K562 (cell line): ENCODE measurements at regions not wholly inside any gene's neighbourhood (a gene's known extent, or its start where the extent isn't known, plus 50 kb on each side); places are given as distances from the start of the nearest gene placed in this dataset.
A peak's percentile ranks its signal among the peaks of the same experiment; 100 is the strongest.

Source experiments
- ATAC-seq: fragments of 200-7000 bp; cut with Tn5 transposase; 3 replicates; pipeline ENCODE4 v1.9.1; 2020; ENCODE audit warnings: moderate library complexity
- BruUV-seq: library from RNA; stranded (reverse); fragments of 400-500 nt; replicated peaks from 2 replicates; lab custom pipeline; 2021; lab: Mats Ljungman, UMichigan
- CTCF ChIA-PET: fragments of 300-600 bp; formaldehyde crosslinking; extraction: SDS; loops from one replicate; lab custom pipeline; 2021; ENCODE audit warnings: low intra/inter-chr PET ratio; lab: Yijun Ruan, JAX
- POLR2A ChIA-PET: fragments of 300-600, 350-650 bp; sonication (Branson Sonifier 250); formaldehyde crosslinking; extraction: SDS; loops from one replicate; lab custom pipeline; 2021; ENCODE audit warnings: antibody characterized with exemption, inconsistent platforms; lab: Yijun Ruan, JAX
- DNase-seq, 4 experiments: peaks; one replicate each; pipeline versions ENCODE4 v3.0.0 to v3.0.0-alpha.2; 2011 to 2018; ENCODE audit warnings: low spot score in 3 of 4, mixed read lengths in 3 of 4; ENCODE audit errors: extremely low read depth in 1 of 4
- FAIRE-seq: peaks from 2 replicates; lab custom pipeline; 2011; peaks lifted over from hg19 to GRCh38; lab: Jason Lieb, UNC
- H2AFZ ChIP-seq: 2 replicates; pipeline ENCODE4 v1.6.0; 2011; ENCODE audit warnings: low read depth, low read length, control low read depth, inconsistent platforms
- H3K27ac ChIP-seq: fragments of 200-600 bp; 3 replicates; pipeline ENCODE4 v1.8.0; 2011; ENCODE audit warnings: low read depth, mild to moderate bottlenecking, control low read depth, inconsistent platforms, low read length, moderate library complexity, mixed read lengths; ENCODE audit errors: extremely low read depth
- H3K27me3 ChIP-seq, 2 experiments: fragments of 300-600 bp in 1 of 2; 2 replicates in 1 of 2; 3 replicates in 1 of 2; pipeline versions ENCODE4 v1.6.0 to v1.8.0; 2011; ENCODE audit warnings: inconsistent platforms in 2 of 2, low read length in 2 of 2, mild to moderate bottlenecking in 1 of 2, mixed read lengths in 1 of 2, moderate library complexity in 1 of 2; ENCODE audit not compliant: control insufficient read depth in 2 of 2, insufficient read depth in 2 of 2
- H3K36me3 ChIP-seq: fragments of 300-600 bp; 3 replicates; pipeline ENCODE4 v1.8.0; 2011; ENCODE audit warnings: mild to moderate bottlenecking, low read length, inconsistent platforms; ENCODE audit not compliant: control insufficient read depth, insufficient read depth
- H3K4me1 ChIP-seq, 2 experiments: fragments of 200-600 bp in 1 of 2; replicated peaks in 1 of 2; 2 replicates in 1 of 2; 3 replicates in 1 of 2; pipeline versions ENCODE4 v1.5.1 to v1.8.0; 2011; ENCODE audit warnings: inconsistent platforms in 2 of 2, low read length in 2 of 2, mild to moderate bottlenecking in 1 of 2, mixed read lengths in 1 of 2, moderate library complexity in 1 of 2; ENCODE audit not compliant: control insufficient read depth in 2 of 2, insufficient read depth in 2 of 2
- H3K4me2 ChIP-seq: 2 replicates; pipeline ENCODE4 v1.6.1; 2011; ENCODE audit warnings: low read length, control low read depth, inconsistent platforms, mixed read lengths; ENCODE audit not compliant: insufficient read depth
- H3K4me3 ChIP-seq: fragments of 200-600 bp; sonication (generic), shearing (Covaris generic); 2 replicates; pipeline ENCODE4 v1.5.1; 2016; ENCODE audit warnings: control low read depth, inconsistent platforms
- H3K79me2 ChIP-seq: fragments of 200-600 bp; 3 replicates; pipeline ENCODE4 v1.8.0; 2011; ENCODE audit warnings: low read length, inconsistent platforms; ENCODE audit not compliant: control insufficient read depth, insufficient read depth
- H3K9ac ChIP-seq, 2 experiments: 2 replicates each; pipeline versions ENCODE4 v1.6.0 to v1.6.1; 2011; ENCODE audit warnings: low read depth in 2 of 2, low read length in 2 of 2, control low read depth in 1 of 2, inconsistent platforms in 1 of 2, mild to moderate bottlenecking in 1 of 2, mixed read lengths in 1 of 2; ENCODE audit not compliant: insufficient read depth in 1 of 2
- H3K9me1 ChIP-seq: one replicate; pipeline ENCODE4 v1.6.0; 2011; ENCODE audit warnings: inconsistent platforms, mild to moderate bottlenecking, low read length, moderate library complexity; ENCODE audit not compliant: control insufficient read depth, insufficient read depth
- H3K9me3 ChIP-seq: replicated peaks from 2 replicates; pipeline ENCODE4 v1.5.1; 2011; ENCODE audit warnings: low read depth, low read length, inconsistent platforms; ENCODE audit not compliant: control insufficient read depth, insufficient read depth
- H4K20me1 ChIP-seq: replicated peaks from 2 replicates; pipeline ENCODE4 v1.6.1; 2011; ENCODE audit warnings: low read length, inconsistent platforms, mixed read lengths; ENCODE audit not compliant: control insufficient read depth, insufficient read depth
- AFF4 ChIP-seq: sonication (generic); formaldehyde crosslinking; IDR thresholded peaks from 2 replicates; pipeline ENCODE4 v1.8.0; 2023; ENCODE audit warnings: mild to moderate bottlenecking, missing genetic modification reagents
- CEBPB ChIP-seq: fragments of 450-650 bp; IDR thresholded peaks from 2 replicates; pipeline ENCODE4 v1.6.1; 2016; ENCODE audit warnings: missing genetic modification characterization, missing compliant biosample characterization
- E2F3 ChIP-seq: fragments of 250-450 bp; sonication (Bioruptor Pico); IDR thresholded peaks from 2 replicates; pipeline ENCODE4 v1.4.0; 2020; ENCODE audit warnings: mild to moderate bottlenecking
- MYNN ChIP-seq, 2 experiments: sonication (generic); formaldehyde crosslinking in 1 of 2; IDR thresholded peaks; 2 replicates each; pipeline versions ENCODE4 v1.5.0 to v1.6.1; 2016 to 2020; ENCODE audit warnings: antibody characterized with exemption in 1 of 2, missing genetic modification reagents in 1 of 2
- PCBP1 ChIP-seq: fragments of 200-400 bp; formaldehyde crosslinking; IDR thresholded peaks from 2 replicates; pipeline ENCODE4 v1.6.1; 2018; ENCODE audit warnings: mild to moderate bottlenecking, low read depth, low read length; ENCODE audit not compliant: poor library complexity, severe bottlenecking
- POLR3A ChIP-seq: IDR thresholded peaks from 2 replicates; pipeline ENCODE4 v1.6.1; 2011; ENCODE audit warnings: borderline replicate concordance, mild to moderate bottlenecking, moderate library complexity; ENCODE audit not compliant: insufficient read length, insufficient read depth; ENCODE audit errors: extremely low read depth
- RCOR1 ChIP-seq, 2 experiments: IDR thresholded peaks; 2 replicates each; pipeline ENCODE4 v1.6.1; 2012; ENCODE audit warnings: low read depth in 2 of 2, low read length in 2 of 2, borderline replicate concordance in 1 of 2, improper control_type of control experiment in 1 of 2
- SMARCA5 ChIP-seq: fragments of 450-650 bp; IDR thresholded peaks from 2 replicates; pipeline ENCODE4 v1.6.1; 2016
- THRAP3 ChIP-seq: fragments of 450-650 bp; IDR thresholded peaks from 2 replicates; pipeline ENCODE4 v1.6.1; 2016; ENCODE audit warnings: mild to moderate bottlenecking, inconsistent platforms, borderline replicate concordance
- ZFP91 ChIP-seq: sonication (generic); formaldehyde crosslinking; IDR thresholded peaks from 2 replicates; pipeline ENCODE4 v1.8.0; 2022; ENCODE audit warnings: mild to moderate bottlenecking, missing genetic modification reagents
- ZNF609 ChIP-seq: sonication (generic); formaldehyde crosslinking; IDR thresholded peaks from 2 replicates; pipeline ENCODE4 v1.8.1; 2023; ENCODE audit warnings: missing genetic modification reagents, mild to moderate bottlenecking, borderline replicate concordance
- ZNF76 ChIP-seq: fragments of 250-450 bp; sonication (Bioruptor Pico); IDR thresholded peaks from 2 replicates; pipeline ENCODE4 v1.4.0; 2020; ENCODE audit warnings: mild to moderate bottlenecking, moderate library complexity, borderline replicate concordance
- WGBS: fragments of 100-300 bp; shearing (Covaris generic); methylation state at CpG from one replicate; pipeline ENCODE4 v1.1.6; 2016; ENCODE audit warnings: low coverage, mixed read lengths; ENCODE audit not compliant: insufficient coverage; ENCODE audit errors: missing lambda C conversion rate; 5-methylcytosine and 5-hydroxymethylcytosine counted together
- in situ Hi-C: fragments of 300-500 bp; cut with MboI; formaldehyde crosslinking; loops from 4 replicates; pipeline ENCODE4 v1.15.0; 2018; ENCODE audit warnings: inconsistent platforms, mixed read lengths
- intact Hi-C: fragments of 100-400 bp; cut with micrococcal nuclease; formaldehyde crosslinking; loops from 2 replicates; pipeline ENCODE4 v1.14.2; 2022

- H2AFZ ChIP-seq = no peak overlapping the region
- no peaks in the 10 kb centered on the region for H3K36me3 ChIP-seq
- DNase-seq (no peak), ATAC-seq (no peak), FAIRE-seq (no peak)
- H3K9ac ChIP-seq = no peak overlapping the region
- no peaks in the 10 kb centered on the region for H3K9me1 ChIP-seq
- ChIA-PET POLR2A (interaction anchor here (0.6 to 1.8 kb wide), 2 partner anchors 12 to 1682 kb away, joined by 3 to 5 read pairs; no protein-coding TSS in a partner anchor), CTCF (no interaction called here)
- H3K27ac ChIP-seq = no peak overlapping the region
- H3K4me3 ChIP-seq = no peak overlapping the region
- WGBS = 22% methylated on average over 14 of the region's 18 CpGs
- in situ Hi-C loops = no loop called here
- intact Hi-C loops = no loop called here
- H4K20me1 ChIP-seq = no peaks in the 10 kb centered on the region
- no peaks in the 10 kb centered on the region for H3K4me1 ChIP-seq
- no peaks in the 10 kb centered on the region for H3K27me3 ChIP-seq
- H3K9me3 ChIP-seq = no peaks in the 10 kb centered on the region
- H3K79me2 ChIP-seq = no peaks in the 10 kb centered on the region
- no TSS peak for BruUV-seq
- H3K4me2 ChIP-seq = peak overlapping the region; percentile 27; the same call in 1 of the 2 replicates
- TF ChIP-seq ZFP91 (CRISPR knock-in tag) (no peak), ZNF609 (CRISPR knock-in tag) (no peak), PCBP1 (no peak), ZNF76 (CRISPR knock-in tag) (no peak), AFF4 (CRISPR knock-in tag) (no peak), POLR3A (no peak), CEBPB (tag) (no peak), RCOR1 (IDR thresholded peaks at IDR 0.05; ENCODE audit: borderline replicate concordance in 1 of 2, low read depth in 2 of 2, low read length in 2 of 2) (0 out of 4 replicates have a peak, but pooled peaks of 1 of the 2 experiments have one; percentile 4), THRAP3 (no peak), SMARCA5 (no peak), MYNN (IDR thresholded peaks at IDR 0.05) (no peak), MYNN (CRISPR knock-in tag; IDR thresholded peaks at IDR 0.05) (no peak), E2F3 (no peak)
These were observed 126.5 kb downstream of the MIAT start for GRCh38 chr22:26783885-26784284.
